ENCODE measurements at regions not wholly inside any gene's neighbourhood (a gene's known extent, or its start where the extent isn't known, plus 50 kb on each side); places are given as distances from the start of the nearest gene placed in this dataset.

DNA sequence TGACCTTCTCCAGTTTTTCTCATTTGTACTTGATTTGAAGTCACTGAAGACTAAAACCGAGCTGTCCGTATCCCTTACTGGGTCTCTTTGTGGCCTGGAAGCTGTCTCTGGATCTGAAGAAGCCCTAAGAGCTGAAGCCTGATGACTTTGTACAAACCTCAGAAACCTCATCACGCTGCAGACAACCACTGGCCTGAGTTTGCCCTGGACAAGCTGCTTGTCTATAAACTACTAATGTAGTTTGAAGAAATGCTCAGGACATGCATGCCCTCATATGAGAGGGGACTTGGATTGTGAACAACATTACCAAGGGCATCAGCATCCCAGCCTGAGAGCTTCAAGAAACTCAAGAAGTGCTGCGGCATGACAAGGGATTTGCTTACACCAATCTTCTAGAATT, 79.3 kb upstream of the CBLN2 start:
- Histone ChIP-seq H3K4me2 (ENCODE audit: insufficient read depth, insufficient read length, low read length) (no peak overlapping the region), H2AFZ (ENCODE audit: low read length) (no peak overlapping the region), H3K4ac (ENCODE audit: low read depth, low read length) (no peak overlapping the region), H3K9ac (ENCODE audit: extremely low read depth, insufficient read length, low read length) (no peak overlapping the region), H3K23me2 (ENCODE audit: insufficient read length, low read depth, low read length, poor library complexity, severe bottlenecking) (no peaks in the 10 kb centered on the region), H3T11ph (ENCODE audit: low read length) (no peak overlapping the region), H3K4me1 (ENCODE audit: insufficient read depth, low read length) (no peaks in the 10 kb centered on the region), H3K79me1 (ENCODE audit: insufficient read depth, low read depth, low read length, poor library complexity, severe bottlenecking) (no peaks in the 10 kb centered on the region), H2BK20ac (ENCODE audit: low read depth, low read length, poor library complexity, severe bottlenecking) (no peak overlapping the region), H4K20me1 (ENCODE audit: control insufficient read depth, insufficient read depth, insufficient read length) (no peaks in the 10 kb centered on the region), H3K9me3 (ENCODE audit: control insufficient read depth, low read depth, low read length) (no peaks in the 10 kb centered on the region), H2AK5ac (ENCODE audit: insufficient read length, low read length) (no peak overlapping the region), H3K79me2 (ENCODE audit: insufficient read depth, low read length) (no peaks in the 10 kb centered on the region), H3K14ac (ENCODE audit: insufficient read depth, low read length) (no peak overlapping the region), H3K27ac (ENCODE audit: insufficient read length, low read depth, low read length) (no peak overlapping the region), H3K27me3 (ENCODE audit: insufficient read depth, low read length) (no peaks in the 10 kb centered on the region), H2BK120ac (ENCODE audit: low read depth, low read length, poor library complexity, severe bottlenecking) (no peak overlapping the region), H4K91ac (ENCODE audit: insufficient read length, low read depth, low read length) (no peak overlapping the region), H2BK15ac (ENCODE audit: low read depth, low read length) (no peak overlapping the region), H3K56ac (ENCODE audit: insufficient read length, low read depth, low read length) (no peak overlapping the region), H3K18ac (ENCODE audit: insufficient read length, low read depth, low read length) (no peak overlapping the region), H2BK5ac (ENCODE audit: insufficient read length, low read length) (no peak overlapping the region), H4K5ac (ENCODE audit: insufficient read length, low read depth, low read length) (no peak overlapping the region), H4K8ac (replicated peaks; ENCODE audit: insufficient read length, low read depth, low read length) (no peak overlapping the region), H3K23ac (ENCODE audit: insufficient read length, low read depth, low read length) (no peak overlapping the region), H2BK12ac (ENCODE audit: insufficient read length, low read depth, low read length) (no peak overlapping the region)
- H3K27ac Mint-ChIP-seq = no peak overlapping the region
- no peak for TF ChIP-seq CTCF (conservative IDR thresholded peaks at IDR 0.05)
- no peak for DNase-seq
- H3K4me1 Mint-ChIP-seq = no peaks in the 10 kb centered on the region
- no CpG with 5 or more reads among the region's 4 CpGs for WGBS (ENCODE audit: extremely low coverage, insufficient read length, low lambda C conversion rate)
- H3K27me3 Mint-ChIP-seq (ENCODE audit: low read depth) = no peaks in the 10 kb centered on the region; the same call in 1 of the 2 replicates
- H3K4me3 Mint-ChIP-seq = no peak overlapping the region
- no peaks in the 10 kb centered on the region for H3K36me3 Mint-ChIP-seq (ENCODE audit: insufficient read depth in 1 of 3, low read depth in 3 of 3)
- no peaks in the 10 kb centered on the region; a peak in 1 of 5 replicates for H3K9me3 Mint-ChIP-seq
